NT2/D1 (cell line): ENCODE measurements at regions not wholly inside any gene's neighbourhood (a gene's known extent, or its start where the extent isn't known, plus 50 kb on each side); places are given as distances from the start of the nearest gene placed in this dataset.

Experiments
- SUZ12 ChIP-seq: IDR thresholded peaks from 2 replicates; pipeline ENCODE4 v1.6.1; 2011; ENCODE audit not compliant: insufficient read length, insufficient read depth; ENCODE audit errors: extremely low read depth
- YY1 ChIP-seq: IDR thresholded peaks from 2 replicates; pipeline ENCODE4 v1.6.1; 2011; ENCODE audit not compliant: insufficient read length, insufficient read depth
- ZNF274 ChIP-seq: IDR thresholded peaks from 2 replicates; pipeline ENCODE4 v1.6.1; 2011; ENCODE audit warnings: mild to moderate bottlenecking, low read depth, low read length

GRCh38 chr22:47369020-47369419, 606.6 kb downstream of the TBC1D22A start:
- TF ChIP-seq YY1 (no peak), ZNF274 (no peak), SUZ12 (no peak)
